Epithelial cell of proximal tubule (primary cell): ENCODE measurements at regions not wholly inside any gene's neighbourhood (a gene's known extent, or its start where the extent isn't known, plus 50 kb on each side); places are given as distances from the start of the nearest gene placed in this dataset.

Source experiments
- DNase-seq: peaks from one replicate; pipeline ENCODE4 v3.0.0-alpha.2; 2011; ENCODE audit warnings: low read depth
- H3K4me3 ChIP-seq: 2 replicates; pipeline ENCODE4 v1.5.1; 2011; ENCODE audit warnings: low read depth, mild to moderate bottlenecking, low read length
- CTCF ChIP-seq: conservative IDR thresholded peaks from 2 replicates; pipeline ENCODE4 v1.5.1; 2012; ENCODE audit warnings: low read depth, mild to moderate bottlenecking, low read length

DNA sequence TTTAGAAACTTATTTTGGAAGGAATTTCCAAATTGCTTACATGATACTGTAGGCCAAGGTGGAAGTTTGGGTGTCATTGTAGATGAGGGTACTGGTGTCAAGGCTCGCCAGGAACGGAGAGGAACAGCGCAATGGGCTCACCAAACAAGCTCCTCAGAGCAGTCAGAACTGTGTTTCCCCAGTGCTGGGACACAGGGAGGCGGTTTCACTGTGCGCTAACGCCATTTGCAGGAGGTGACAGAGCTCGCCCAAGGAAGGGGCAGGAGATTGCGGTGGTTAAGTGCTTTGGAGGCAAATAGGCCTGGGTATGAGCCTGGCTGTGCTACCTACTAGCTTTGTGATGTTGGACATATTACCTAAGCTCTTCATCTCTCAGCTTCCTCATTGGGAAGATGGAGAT is 57.3 kb downstream of the HHEX start:
- no peak for DNase-seq
- no peak overlapping the region for H3K4me3 ChIP-seq
- TF ChIP-seq CTCF, result no peak

- no peak overlapping the region for H3K4me3 ChIP-seq
- no peak for DNase-seq
- TF ChIP-seq CTCF, result no peak
Observed at GRCh38 chr10:92747600-92747999, 57.8 kb downstream of the HHEX start.

DNA sequence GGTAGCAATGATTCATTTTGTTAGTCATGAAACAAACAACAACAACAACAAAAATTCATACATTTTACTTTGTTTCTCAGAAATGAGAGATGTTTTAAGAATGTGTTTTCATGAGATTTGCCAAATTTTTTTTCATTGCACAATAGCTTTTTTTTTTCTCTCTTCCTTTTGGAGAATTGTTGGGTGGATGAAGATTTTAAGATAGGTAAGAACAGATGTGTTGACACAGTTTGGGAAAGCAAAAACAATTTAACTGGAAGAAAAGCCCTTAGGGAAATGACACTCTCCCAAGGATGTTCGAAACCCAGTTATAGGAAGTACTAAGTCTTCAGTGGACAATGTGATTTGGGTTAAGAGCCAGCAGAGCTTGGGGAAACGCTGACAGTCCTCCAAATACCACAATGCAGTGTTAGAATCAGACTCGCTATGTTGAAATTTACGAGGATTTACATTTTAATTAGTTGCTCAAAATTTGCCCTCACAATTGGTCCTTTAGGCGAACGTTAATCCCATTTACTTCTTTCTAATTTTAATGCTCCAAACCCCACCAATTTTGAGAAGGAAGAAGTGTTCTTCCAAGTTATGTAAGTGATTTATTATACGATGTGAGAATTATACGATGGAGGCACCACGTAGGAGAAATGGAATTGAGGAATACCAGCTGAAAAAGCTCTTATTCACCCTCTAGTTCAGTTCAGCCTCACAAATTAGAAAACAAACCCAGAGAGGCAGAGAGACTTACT is 61.2 kb downstream of the HHEX start:
- TF ChIP-seq CTCF, result no peak
- no peak for DNase-seq

DNA sequence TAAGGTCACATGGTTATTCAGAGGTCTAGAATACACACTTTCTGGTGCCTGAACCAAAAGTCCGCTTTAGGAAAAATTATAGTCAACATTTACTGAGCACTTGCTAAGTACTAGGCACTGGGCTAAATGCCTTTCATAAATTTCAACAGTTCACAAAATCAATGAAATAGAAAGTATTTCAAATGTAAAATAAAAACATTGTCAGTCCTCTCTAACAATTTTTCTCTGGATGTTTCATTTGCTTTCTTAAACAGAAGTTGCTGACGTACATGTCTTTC is 61.7 kb downstream of the HHEX start:
- DNase-seq, result no peak
- H3K4me3 ChIP-seq, result no peak overlapping the region
- no peak for TF ChIP-seq CTCF

More for the DNA sequence above, 61.2 kb downstream of the HHEX start:
- no peak overlapping the region for H3K4me3 ChIP-seq

- no peak for DNase-seq
- no peak for TF ChIP-seq CTCF
- H3K4me3 ChIP-seq, result no peak overlapping the region
Observed at GRCh38 chr10:92751827-92752226, 62.1 kb downstream of the HHEX start.

DNA sequence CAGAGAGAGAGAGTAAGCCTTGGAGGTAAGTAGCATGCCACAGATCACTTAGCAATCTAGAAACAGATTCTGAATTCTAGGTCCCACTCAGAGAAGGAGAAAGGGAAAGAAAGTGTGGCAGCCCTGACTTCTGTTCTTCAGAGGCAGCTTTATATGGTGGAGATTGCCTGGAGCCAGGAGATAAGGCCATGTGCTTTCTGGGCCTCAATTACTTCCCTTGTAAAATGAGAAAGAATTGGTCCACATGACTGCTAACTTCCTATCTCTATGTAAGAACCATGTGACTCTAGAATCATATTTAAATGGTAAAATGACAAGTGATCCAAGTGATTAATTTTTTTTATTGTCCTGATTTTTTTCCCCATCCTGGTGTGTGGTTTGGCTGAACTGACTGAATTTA is 64.1 kb downstream of the HHEX start:
- DNase-seq, result no peak
- TF ChIP-seq CTCF, result no peak
- no peak overlapping the region for H3K4me3 ChIP-seq

- no peak for DNase-seq
- H3K4me3 ChIP-seq, result no peak overlapping the region
- no peak for TF ChIP-seq CTCF
Observed at GRCh38 chr10:92755725-92756124, 66.0 kb downstream of the HHEX start.
